Transverse colon (tissue), 4 donors: ENCODE measurements at regions not wholly inside any gene's neighbourhood (a gene's known extent, or its start where the extent isn't known, plus 50 kb on each side); places are given as distances from the start of the nearest gene placed in this dataset.

Source experiments
- POLR2A ChIP-seq: fragments of 450-650 bp; IDR thresholded peaks from one replicate; pipeline ENCODE4 v1.6.1; 2016; ENCODE audit warnings: antibody characterized with exemption, mild to moderate bottlenecking, moderate library complexity
- POLR2AphosphoS5 ChIP-seq, 3 donors: sonication (generic); formaldehyde crosslinking; IDR thresholded peaks; one replicate each; pipeline ENCODE4 v1.6.1; 2016; ENCODE audit warnings: antibody characterized with exemption in 3 of 3
- TF ChIP-seq, protein P1 (sequence below), 5 experiments: fragments of 200-600 bp in 3 of 5; fragments of 450-650 bp in 2 of 5; sonication (generic) in 3 of 5; IDR thresholded peaks; 1 replicate in 2 of 5; 2 replicates in 3 of 5; pipeline ENCODE4 v1.5.1; 2016 to 2017; ENCODE audit warnings: antibody characterized with exemption in 5 of 5, inconsistent platforms in 3 of 5, mild to moderate bottlenecking in 2 of 5, moderate library complexity in 1 of 5

DNA sequence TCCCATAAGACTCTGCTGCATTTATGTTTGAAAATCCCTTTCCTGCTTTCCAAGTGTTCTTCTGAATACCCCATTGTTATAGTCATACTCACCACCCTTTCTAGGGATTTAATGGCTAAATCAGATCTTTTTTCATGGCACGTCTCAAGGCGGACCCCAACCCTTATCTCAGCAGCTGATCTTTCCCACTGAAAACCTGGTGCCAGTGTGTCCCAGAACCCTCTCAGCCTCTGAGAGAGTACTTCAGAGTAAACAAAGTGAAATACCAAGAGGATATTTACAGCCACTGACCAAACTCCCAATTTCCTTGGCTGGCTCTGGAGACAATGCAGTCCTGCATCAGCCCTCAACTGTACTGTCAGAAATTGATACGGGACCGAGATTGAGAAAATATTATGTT lies 101.7 kb downstream of the TMEM100 start:
- TF ChIP-seq, protein P1, sequence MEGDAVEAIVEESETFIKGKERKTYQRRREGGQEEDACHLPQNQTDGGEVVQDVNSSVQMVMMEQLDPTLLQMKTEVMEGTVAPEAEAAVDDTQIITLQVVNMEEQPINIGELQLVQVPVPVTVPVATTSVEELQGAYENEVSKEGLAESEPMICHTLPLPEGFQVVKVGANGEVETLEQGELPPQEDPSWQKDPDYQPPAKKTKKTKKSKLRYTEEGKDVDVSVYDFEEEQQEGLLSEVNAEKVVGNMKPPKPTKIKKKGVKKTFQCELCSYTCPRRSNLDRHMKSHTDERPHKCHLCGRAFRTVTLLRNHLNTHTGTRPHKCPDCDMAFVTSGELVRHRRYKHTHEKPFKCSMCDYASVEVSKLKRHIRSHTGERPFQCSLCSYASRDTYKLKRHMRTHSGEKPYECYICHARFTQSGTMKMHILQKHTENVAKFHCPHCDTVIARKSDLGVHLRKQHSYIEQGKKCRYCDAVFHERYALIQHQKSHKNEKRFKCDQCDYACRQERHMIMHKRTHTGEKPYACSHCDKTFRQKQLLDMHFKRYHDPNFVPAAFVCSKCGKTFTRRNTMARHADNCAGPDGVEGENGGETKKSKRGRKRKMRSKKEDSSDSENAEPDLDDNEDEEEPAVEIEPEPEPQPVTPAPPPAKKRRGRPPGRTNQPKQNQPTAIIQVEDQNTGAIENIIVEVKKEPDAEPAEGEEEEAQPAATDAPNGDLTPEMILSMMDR (IDR thresholded peaks at IDR 0.05) = no peak
- no peak for TF ChIP-seq POLR2AphosphoS5 (IDR thresholded peaks at IDR 0.05)
- no peak for TF ChIP-seq POLR2A
